Smooth muscle cell (in vitro differentiated cells): ENCODE measurements at regions not wholly inside any gene's neighbourhood (a gene's known extent, or its start where the extent isn't known, plus 50 kb on each side); places are given as distances from the start of the nearest gene placed in this dataset.

Experiments
- DNase-seq: peaks from one replicate; lab custom pipeline; 2025; ENCODE audit not compliant: unreplicated experiment; lab: John Stamatoyannopoulos, UW
- H2AFZ ChIP-seq: fragments of 200-600 bp; sonication (generic); 2 replicates; pipeline ENCODE4 v1.6.0; 2016; ENCODE audit warnings: antibody characterized with exemption, low read depth, mild to moderate bottlenecking
- H3F3A ChIP-seq: fragments of 200-600 bp; sonication (generic); 2 replicates; pipeline ENCODE4 v1.6.0; 2017; ENCODE audit warnings: antibody characterized with exemption, low read depth
- H3K27ac ChIP-seq: fragments of 200-600 bp; sonication (generic); 2 replicates; pipeline ENCODE4 v1.5.1; 2016; ENCODE audit warnings: low read depth, mild to moderate bottlenecking
- H3K27me3 ChIP-seq: fragments of 200-600 bp; sonication (generic); 2 replicates; pipeline ENCODE4 v1.6.1; 2016; ENCODE audit warnings: low read depth, mild to moderate bottlenecking
- H3K36me3 ChIP-seq: fragments of 200-600 bp; sonication (generic); 2 replicates; pipeline ENCODE4 v1.5.1; 2016; ENCODE audit warnings: low read depth
- H3K4me1 ChIP-seq: fragments of 200-600 bp; sonication (generic); 2 replicates; pipeline ENCODE4 v1.5.1; 2016; ENCODE audit warnings: low read depth
- H3K4me2 ChIP-seq: fragments of 200-600 bp; sonication (generic); 2 replicates; pipeline ENCODE4 v1.6.0; 2016; ENCODE audit warnings: mild to moderate bottlenecking
- H3K4me3 ChIP-seq: fragments of 200-600 bp; sonication (generic); 2 replicates; pipeline ENCODE4 v1.5.1; 2016; ENCODE audit warnings: mild to moderate bottlenecking
- H3K79me2 ChIP-seq: fragments of 200-600 bp; sonication (generic); 2 replicates; pipeline ENCODE4 v1.6.0; 2016; ENCODE audit warnings: low read depth, mild to moderate bottlenecking
- H3K9ac ChIP-seq: fragments of 200-600 bp; sonication (generic); 2 replicates; pipeline ENCODE4 v1.6.0; 2016; ENCODE audit warnings: low read depth
- H3K9me3 ChIP-seq: fragments of 200-600 bp; sonication (generic); replicated peaks from 2 replicates; pipeline ENCODE4 v1.5.1; 2016; ENCODE audit warnings: low read depth
- H4K20me1 ChIP-seq: fragments of 200-600 bp; sonication (generic); 2 replicates; pipeline ENCODE4 v1.6.0; 2016; ENCODE audit warnings: low read depth
- CTCF ChIP-seq: fragments of 200-600 bp; sonication (generic); IDR thresholded peaks from 2 replicates; pipeline ENCODE4 v1.5.1; 2017; ENCODE audit warnings: borderline replicate concordance, mild to moderate bottlenecking, antibody characterized with exemption; ENCODE audit not compliant: insufficient read depth, poor library complexity, severe bottlenecking
- WGBS: methylation state at CpG from one replicate; pipeline ENCODE4 v1.1.7; 2016; ENCODE audit warnings: low lambda C conversion rate; 5-methylcytosine and 5-hydroxymethylcytosine counted together

DNA sequence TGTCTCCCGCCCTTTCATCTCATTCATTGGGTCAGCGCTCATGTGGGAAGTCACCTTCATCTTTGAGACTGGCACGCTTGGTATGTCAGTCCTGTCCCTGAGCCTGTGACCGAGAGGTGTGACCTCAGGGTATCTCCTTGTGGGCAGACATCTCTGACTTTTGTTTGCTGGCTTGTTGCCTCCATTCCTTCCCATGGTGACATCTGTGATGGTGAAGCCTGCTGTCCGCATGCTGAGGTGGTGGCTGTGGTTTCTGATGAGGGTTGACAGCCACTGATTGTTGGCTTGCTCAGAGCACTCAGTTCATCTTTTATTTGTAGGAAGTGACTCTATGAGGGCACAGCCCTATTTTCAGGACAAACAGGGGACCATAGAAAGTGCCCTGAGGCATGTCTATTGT, 139.2 kb downstream of the SLC4A3 start:
- 98% methylated on average over 5 of the region's 5 CpGs for WGBS
- H3K9me3 ChIP-seq: no peaks in the 10 kb centered on the region

DNA sequence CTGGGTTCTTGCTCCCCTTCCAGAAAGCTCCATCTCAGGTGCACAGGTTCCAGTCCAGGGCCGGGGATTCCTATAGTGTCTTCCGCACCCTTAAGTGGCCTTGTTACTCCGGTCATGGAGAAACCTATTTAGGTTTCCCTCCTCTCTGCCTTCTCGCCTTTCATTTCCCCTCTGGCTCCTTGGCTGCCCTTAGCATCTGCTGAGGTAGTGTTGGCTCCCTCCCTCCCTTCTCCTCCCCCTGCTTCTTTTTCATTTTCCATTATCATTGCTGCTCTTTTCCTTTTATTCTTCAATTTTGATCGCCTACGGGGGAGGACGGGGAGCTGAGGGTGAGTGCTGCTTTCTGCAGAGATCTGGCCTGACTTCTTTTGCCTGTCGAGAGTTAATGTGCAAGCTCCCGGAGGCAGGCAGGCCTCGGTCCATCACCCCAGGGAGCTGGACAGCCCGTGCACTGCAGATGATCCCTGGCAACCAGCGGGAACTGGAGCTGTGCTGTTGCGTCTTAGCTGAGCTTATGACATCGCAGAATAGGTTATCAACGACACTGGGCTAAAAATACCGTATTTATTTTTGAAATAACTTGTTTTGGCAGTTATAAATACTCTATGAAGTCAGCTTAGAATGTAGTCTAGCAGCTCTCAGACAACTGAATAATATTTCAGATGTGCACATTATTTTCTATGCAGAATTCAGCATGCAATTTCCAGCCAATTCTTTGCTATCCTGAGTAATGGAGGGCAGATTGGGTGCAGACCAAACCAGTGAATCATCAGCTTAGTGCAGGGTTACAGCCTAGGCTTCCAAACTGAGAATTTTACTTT, 141.9 kb downstream of the SLC4A3 start:
- H3F3A ChIP-seq: no peaks in the 10 kb centered on the region
- H3K36me3 ChIP-seq: no peaks in the 10 kb centered on the region
- H2AFZ ChIP-seq: no peak overlapping the region
- no peak overlapping the region for H3K4me2 ChIP-seq
- TF ChIP-seq CTCF: no peak
- H3K4me3 ChIP-seq: no peak overlapping the region
- WGBS: 82% methylated on average over 16 of the region's 16 CpGs
- H3K9ac ChIP-seq: no peak overlapping the region
- DNase-seq: no peak
- no peaks in the 10 kb centered on the region for H4K20me1 ChIP-seq
- H3K79me2 ChIP-seq: no peaks in the 10 kb centered on the region
- H3K27me3 ChIP-seq: no peaks in the 10 kb centered on the region
- H3K4me1 ChIP-seq: no peaks in the 10 kb centered on the region
- H3K27ac ChIP-seq: no peak overlapping the region
- no peaks in the 10 kb centered on the region for H3K9me3 ChIP-seq

More for the DNA sequence above, 139.2 kb downstream of the SLC4A3 start:
- H2AFZ ChIP-seq: no peak overlapping the region
- H3K4me1 ChIP-seq: no peaks in the 10 kb centered on the region
- H3F3A ChIP-seq: no peaks in the 10 kb centered on the region
- H3K4me3 ChIP-seq: no peak overlapping the region
- no peaks in the 10 kb centered on the region for H3K79me2 ChIP-seq
- no peaks in the 10 kb centered on the region for H3K36me3 ChIP-seq
- no peak overlapping the region for H3K27ac ChIP-seq
- TF ChIP-seq CTCF: no peak
- H4K20me1 ChIP-seq: no peaks in the 10 kb centered on the region
- no peak overlapping the region for H3K4me2 ChIP-seq
- no peak overlapping the region for H3K9ac ChIP-seq
- no peak for DNase-seq
- H3K27me3 ChIP-seq: no peaks in the 10 kb centered on the region

- Histone ChIP-seq H3K79me2 (no peaks in the 10 kb centered on the region), H3F3A (no peaks in the 10 kb centered on the region), H3K27ac (no peak overlapping the region), H3K36me3 (no peaks in the 10 kb centered on the region), H3K4me1 (no peaks in the 10 kb centered on the region), H2AFZ (no peak overlapping the region), H3K9me3 (no peaks in the 10 kb centered on the region), H4K20me1 (no peaks in the 10 kb centered on the region), H3K27me3 (no peaks in the 10 kb centered on the region), H3K9ac (no peak overlapping the region), H3K4me3 (no peak overlapping the region), H3K4me2 (no peak overlapping the region)
- WGBS: 74% methylated on average over 9 of the region's 9 CpGs
- TF ChIP-seq CTCF: no peak
- DNase-seq: no peak
These were observed 144.7 kb downstream of the SLC4A3 start for GRCh38 chr2:219772103-219772635.
